CD4-positive, alpha-beta T cell treated with Interferon gamma for 1 hour (primary cell): ENCODE measurements at regions not wholly inside any gene's neighbourhood (a gene's known extent, or its start where the extent isn't known, plus 50 kb on each side); places are given as distances from the start of the nearest gene placed in this dataset.

Source experiments
- DNase-seq: peaks from one replicate; pipeline ENCODE4 v3.0.0-alpha.2; 2020

DNA sequence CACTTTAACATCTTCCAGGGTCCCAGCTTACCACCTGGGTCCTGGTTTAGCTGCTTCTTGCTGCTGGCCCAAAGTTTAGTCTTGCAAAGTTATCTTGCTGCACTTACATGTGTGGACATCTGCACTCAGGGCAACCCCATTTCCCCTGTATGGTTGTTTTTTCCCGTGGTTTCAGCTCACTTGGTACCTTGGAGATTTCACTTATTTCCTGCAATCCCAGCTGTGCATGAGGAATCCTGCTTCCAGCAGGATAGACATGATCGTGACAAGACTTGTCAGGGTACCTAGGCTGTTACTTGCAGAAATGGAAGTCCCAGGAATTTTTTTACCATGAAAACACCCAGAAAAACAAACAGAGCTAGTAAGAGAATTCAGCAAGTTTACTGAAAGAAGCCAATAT is 95.9 kb upstream of the LEP start:
- DNase-seq, result no peak

DNA sequence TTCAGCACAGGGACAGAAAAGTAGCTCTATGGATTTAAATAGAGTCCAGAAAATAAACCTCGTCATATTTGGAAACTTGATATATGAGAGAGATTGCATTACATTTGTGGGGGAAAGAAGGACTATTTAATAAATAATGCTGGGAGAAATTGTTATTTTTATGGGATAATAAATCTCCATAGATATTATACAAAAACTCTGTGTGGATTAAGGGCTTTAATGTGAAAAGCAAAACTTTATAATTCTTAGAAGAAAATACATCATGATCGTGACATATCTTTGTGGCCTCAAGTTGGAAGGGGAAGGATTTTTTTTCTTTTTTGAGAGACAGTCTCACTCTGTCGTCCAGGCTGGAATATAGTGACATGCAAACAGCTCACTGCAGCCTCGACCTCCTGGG is 95.0 kb upstream of the LEP start:
- no peak for DNase-seq

DNA sequence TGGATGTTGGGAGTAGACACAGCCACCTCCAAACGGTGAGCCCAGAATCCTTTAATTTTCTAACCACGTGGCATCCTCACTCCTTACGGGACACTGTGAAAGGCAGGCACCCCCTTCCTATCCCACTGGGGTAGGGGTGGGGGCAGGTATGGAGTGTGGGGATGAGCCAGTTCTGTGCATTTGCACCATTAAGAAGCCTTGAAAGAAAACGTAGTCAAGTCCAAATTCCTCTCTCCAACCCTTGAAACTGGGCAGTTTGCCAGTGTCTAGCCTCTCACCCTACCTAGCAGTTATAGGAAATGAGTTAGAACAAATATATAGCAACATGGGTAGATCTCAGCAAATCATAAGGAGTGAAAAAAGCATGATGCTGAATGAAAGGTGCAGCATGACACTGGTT is 92.4 kb upstream of the LEP start:
- DNase-seq, result no peak

DNA sequence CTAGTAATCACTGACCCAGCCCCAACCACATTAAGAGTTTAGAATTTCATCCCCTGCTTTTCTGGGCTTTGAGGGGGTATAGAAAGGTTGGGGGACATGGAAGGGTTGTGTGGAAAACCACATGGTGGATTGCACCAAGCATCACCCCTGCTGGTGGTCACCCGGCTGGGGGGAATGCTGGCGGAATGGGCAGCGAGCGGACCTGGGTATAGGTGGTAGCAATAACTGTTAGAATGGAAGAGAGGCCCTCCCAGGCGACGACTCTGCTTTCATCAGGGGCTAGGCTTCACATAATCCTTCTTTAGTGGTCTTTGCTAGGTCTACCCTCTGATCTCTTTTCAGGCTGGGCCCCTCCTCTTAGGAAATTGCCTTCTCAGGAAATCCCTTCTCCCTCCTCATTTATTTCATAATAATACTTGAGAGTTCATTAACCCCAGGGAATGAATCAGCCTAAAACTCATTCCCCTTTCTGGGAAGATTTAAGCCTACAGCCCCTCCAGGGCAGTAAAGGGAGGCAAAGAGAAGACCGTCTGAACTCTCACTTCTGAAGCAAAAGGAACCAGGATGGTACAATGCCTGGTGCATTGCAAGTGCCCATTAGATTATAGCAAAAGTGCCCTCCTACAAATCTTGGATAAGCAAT is 90.7 kb upstream of the LEP start:
- DNase-seq, result no peak

DNA sequence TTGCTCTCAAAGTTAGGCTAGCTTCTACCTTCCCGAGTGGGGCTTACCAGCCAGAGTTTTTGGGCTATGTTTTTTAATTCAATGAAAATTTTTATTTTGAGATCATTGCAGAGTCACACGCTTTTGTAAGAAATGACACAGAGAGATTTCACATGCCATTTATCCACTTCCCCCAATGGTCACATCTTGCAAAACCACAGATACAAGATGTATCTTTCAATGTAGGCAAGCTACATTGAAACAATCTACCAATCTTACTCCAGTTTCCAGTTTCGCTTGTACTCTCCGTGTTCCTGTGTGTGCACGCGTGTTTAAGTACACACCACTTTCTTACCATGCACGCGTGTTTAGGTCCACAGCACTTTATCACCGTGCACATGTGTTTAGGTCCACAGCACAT is 89.4 kb upstream of the LEP start:
- no peak for DNase-seq

DNA sequence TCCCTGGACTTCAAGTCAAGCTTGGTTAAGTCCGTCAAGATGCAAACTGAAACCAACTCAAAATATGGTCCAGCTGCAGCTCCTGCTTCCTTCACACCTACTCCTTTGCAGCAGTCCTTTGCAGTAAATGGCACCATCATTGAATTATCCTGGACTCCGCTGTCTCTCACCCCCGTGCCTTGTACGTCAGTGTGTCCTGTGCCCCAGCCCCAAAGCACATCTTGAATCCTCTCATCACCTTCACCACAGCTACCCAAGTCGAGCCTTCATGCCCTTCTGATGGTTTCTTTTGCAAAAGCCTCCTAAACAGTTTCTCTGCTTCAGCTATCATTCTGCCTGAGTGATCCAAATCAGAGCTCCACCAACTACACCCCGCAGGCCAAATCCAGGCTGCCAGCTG is 88.4 kb upstream of the LEP start:
- DNase-seq, result no peak

DNA sequence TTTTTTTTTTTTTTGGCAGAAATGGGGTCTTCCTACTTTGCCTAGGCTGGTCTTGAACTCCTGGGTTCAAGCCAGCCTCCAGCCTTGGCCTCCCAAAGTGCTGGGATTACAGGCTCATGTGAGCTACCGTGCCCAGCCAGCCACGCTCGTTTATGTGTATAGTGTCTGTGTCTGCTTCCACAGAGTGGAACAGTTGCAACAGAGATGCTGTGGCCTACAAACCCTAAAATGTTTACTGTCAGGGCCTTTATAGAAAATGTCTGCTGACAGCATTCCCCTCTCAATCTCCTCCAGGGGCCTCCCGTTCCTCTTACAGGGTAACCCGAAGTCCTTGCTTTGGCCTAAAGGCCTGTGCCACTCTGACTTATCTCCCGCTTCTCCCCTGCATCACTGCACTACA is 87.6 kb upstream of the LEP start:
- no peak for DNase-seq

DNA sequence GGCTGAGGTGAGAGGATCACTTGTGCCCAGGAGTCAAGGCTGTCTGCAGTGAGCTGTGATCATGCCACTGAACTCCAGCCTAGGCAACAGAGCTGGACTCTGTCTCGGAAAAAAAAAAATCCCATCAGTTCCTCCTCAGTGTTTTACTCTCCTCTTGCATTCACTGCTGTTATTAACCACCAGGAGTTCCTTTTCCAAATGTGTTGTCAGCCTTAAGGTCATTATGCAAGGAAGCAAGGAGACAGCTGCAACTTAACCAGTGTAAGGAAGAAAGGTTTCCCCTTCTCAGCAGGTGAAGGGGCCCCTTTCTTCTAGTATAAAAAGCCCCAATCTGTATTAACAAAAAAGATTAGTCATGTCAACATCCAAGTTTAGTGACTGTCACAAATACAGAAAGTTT is 86.6 kb upstream of the LEP start:
- no peak for DNase-seq

DNA sequence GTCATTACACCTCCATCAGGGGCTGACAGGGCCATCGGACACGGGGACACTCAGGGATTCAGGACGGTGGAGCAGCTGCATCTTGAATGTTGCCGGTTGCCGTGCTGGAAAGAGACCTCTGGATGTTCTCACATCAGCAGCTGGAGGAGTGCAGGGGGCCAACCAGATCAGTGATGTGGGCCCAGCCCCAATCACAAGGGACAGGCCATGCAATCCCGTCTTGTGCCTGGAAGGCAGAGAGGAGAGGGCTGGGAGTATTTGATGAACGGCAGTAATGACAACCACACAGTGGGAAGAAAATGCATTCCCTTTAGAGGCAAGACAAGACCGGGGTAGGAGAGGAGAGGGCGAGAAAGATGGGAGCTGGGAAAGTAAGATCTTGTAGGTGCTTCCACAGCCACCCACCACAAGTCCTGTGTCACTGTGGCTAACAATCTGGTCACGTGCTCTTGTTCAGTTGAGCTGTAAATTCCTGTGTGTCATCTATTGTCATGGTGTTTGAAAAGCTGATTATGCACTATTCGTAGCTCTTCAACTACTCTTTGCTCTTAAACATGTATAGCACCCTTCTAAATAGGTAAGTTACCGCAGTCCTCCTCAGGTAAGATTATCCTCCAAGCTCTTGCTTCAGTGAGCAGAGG is 85.9 kb upstream of the LEP start:
- no peak for DNase-seq

DNA sequence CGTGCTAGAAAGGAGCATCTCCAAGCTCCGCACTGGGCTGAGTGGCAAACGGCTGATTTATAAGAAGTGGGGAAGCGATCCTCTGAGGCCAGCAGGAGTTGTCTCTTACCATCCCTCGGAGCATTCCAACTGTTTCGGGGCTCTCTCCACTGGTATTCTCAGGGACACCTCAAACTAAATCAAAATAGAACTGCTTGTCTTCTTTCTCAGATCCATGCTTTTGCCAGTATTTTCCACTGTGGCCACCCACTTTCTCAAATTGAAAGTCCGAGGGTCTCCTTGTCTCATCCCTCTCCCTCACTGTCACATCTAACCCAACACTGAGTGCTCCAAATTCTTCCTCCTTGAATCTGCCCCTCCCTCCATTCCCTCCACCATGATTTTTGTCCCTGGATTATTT is 83.2 kb upstream of the LEP start:
- no peak for DNase-seq

DNA sequence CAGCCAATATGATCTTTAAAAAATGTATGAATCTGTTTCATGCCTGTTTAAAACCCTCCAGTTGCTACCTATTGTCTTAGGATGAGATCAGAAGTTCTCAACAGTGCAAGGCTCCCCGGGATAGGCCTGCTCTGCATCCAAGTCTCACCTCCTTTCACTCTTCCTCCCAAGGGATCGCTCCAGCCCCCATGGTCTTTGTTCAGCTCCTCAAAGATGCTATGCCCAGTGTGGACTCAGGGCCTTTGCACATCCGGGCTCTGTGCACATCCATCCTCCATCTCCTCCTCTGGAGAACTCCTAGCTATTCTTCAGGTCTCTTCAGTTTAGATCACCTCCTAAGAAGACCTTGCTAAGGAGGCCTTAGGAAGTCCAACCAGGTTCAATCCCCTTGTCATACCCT is 82.7 kb upstream of the LEP start:
- DNase-seq, result no peak

DNA sequence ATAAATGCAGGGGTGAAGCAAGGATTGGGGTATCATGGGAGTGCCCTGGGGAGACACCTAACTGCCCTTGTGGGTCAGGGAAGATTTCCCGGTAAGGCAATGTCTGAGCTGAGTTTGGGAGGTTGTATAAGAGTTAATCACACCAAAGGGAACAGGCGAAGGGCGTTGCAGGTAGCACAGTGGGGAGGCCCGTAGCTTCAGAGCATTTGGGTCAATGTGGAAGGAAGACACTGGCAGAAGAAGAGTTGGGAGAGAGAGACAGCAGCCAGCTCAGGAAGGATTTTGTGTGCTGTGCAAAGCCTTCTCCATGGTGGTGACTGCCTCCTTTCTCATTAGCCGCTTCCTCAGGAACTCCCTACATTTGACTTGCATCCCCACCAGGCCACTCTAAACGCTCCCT is 80.8 kb upstream of the LEP start:
- DNase-seq, result no peak

DNA sequence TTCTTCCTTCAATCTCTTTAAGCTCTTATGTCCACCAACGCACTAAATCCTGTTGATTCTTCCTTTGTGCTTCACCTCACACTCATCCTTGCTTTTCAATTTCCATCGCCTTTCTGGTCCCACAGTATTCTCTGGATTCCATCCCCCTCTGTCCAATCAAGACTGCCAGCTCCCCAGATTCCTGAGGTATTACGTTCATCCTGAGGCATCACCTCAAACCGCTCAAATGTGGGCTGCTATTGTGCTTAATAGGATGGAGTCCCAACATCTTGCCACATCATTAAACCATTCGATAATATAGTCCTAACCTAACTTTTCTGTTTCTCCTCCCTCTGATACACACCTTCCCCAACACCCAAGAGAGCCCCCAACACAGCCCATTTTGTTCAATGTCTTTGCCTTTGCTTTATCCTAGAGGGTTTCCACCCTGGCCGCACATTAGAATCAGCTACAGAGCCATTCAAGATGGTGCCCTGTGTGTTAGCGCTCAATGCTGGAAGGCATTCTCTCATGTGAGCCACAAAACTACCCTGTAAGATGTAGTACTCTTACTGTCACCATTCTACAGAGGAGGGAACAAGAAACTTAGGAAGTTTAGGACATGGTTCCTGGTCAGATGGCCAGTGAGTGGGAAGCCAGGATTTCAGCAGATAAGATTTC is 79.5 kb upstream of the LEP start:
- DNase-seq, result no peak

DNA sequence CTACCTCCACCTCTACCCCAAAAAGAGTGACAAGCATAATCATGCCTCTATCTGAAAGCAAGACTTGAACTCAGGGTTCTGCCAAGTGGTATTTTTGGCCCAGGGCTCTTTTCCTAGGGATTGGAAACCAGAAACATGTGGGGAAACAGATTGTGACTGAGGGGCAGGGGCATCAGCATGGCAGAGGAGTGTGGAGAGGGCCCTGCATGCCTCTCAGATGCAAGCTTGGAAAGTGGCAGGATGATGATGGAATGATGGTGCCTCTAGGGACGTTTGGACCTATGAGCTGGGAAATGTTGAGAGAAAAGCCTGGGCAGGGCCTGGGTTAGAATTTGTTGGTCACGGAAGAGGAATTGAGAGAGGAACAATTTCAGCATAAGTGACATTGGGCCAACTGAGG is 78.4 kb upstream of the LEP start:
- DNase-seq, result no peak

DNA sequence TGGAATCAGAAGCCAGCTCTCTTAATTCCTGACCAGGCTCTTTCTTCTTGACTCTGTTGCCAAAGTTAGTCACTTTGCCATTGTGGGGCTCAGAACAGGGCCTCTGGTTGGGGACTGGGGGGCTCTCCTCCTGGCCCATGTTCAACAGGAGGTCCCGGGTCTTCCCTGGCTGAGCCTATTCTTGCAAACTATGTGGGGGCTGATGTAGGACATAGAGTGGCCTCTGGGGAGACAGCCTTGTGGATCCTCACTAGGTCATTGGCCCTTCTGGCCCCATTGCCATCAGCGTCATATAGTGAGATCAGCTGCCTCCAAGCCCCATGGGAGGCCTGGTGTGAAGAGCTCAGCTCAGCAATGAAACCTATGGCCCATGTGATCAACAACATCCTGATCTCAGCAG is 77.6 kb upstream of the LEP start:
- DNase-seq, result no peak

DNA sequence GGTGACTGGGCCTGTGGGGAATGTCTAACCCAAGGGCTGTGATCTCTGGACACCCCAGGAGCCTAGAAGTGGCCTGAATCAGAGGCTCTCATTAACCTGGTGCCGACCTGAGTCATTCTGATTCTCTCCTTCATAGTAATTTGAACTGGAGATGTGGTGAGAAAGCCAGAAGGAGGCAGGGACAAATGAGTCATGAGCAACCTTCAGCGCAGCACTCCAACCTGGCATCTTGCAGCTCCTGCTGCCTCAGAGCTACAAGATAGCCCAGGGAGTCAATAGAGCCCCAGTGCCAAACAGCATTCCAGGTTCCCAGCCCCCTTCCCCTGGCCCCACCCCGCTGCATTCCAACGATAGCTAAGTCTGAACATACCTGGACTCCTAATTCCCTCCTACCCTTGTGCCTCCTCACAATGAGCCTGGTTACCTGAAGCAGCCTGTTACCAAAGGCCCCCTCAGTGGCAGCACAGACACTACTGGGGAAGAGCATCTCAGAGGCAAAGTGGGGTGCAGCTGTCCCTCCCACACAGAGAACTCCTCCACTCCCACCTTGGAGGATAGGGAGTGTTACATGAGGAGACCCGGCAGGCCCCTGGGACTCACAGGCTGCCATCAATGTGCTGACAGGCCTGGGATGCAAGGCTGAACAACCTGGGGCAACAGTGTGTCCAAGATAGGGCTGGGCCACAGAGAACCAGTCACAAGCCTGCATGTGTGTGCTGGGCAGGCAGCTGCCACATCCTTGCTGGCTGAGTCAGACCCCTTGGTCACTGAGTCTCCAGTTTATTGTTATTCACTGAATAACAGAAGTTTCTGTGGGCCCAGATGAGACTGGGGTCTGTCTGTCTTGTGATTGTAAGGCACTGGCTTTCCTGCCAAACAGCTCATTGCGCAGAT is 76.8 kb upstream of the LEP start:
- DNase-seq, result no peak

DNA sequence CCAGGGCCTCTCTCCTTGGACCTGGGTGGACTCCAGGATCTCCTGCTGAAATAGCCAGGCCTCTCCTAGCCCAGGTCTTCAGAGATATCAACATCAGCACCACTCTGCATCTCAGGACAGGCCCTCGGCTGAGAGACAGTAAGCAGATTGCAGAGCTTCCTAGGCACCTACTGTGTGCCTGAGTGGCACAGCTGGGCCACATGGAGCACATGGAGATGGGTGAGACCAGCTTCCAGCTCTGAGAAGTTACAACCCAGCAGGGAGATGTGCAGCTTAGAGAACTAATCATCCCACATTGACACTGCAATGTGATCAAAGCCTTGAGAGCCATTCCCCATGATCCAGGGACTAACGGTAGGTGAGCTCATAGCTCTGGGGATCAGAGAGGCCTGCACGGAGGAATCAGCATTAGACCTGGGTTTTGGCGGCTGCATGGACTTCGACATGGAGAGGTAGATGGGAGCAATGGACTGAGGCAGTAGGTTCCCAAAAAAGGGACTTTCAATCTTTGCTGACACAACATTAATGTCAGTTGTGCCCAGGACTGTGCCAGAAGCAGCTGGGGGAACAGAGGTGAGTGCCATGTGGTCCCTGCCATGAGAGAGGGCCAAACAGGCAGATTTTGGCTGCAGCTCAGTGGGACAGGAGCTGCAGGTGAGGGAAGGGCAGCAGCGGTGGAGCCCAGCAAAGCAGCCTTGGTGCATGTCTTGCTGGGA is 76.0 kb upstream of the LEP start:
- no peak for DNase-seq

DNA sequence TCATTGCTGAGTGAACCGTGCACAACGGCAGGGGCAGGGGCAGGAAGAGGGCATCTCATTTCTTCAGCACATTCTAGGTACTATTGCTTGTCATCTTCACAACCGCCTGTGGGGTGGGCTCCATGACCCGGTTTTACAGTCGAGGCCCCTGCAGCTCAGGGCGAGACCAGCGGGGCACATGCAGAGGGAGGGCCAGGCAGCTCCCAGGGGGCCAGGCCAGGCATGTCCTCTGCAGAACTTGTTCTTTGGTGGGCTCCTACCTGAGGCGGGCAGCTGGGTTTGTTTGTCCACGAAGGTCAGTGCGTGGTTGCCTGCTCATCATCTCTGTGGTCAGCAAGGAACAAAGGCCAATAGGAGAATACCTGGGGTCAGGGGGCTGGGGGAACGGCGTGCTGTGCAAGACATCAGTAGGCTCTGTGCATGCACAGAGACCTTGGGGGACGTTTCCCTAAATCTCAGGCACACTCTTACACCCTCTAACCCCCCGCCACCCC is 75.1 kb upstream of the LEP start:
- no peak for DNase-seq

DNA sequence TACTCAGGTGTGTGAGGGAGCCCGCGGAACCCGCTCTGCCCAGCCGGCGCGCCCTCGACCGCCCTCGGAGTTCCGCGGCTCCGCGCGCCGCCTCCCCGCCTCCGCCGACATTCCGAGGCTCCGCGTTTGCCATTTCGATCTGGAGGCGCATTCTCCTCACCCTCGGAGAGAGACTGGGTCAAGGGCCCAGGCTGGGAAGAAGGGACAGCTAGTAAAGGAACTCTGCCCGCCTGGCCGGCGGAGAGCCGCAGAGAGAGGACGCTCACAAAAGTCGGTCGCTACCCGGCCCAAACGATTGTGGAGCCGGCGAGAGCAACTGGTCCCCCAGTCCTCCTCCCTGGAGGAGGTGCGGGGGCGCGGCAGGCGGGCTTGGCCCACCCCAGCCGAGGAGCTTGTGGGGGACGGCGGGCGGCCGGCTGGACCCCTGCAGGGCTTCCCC is 74.5 kb upstream of the LEP start:
- DNase-seq, result no peak

DNA sequence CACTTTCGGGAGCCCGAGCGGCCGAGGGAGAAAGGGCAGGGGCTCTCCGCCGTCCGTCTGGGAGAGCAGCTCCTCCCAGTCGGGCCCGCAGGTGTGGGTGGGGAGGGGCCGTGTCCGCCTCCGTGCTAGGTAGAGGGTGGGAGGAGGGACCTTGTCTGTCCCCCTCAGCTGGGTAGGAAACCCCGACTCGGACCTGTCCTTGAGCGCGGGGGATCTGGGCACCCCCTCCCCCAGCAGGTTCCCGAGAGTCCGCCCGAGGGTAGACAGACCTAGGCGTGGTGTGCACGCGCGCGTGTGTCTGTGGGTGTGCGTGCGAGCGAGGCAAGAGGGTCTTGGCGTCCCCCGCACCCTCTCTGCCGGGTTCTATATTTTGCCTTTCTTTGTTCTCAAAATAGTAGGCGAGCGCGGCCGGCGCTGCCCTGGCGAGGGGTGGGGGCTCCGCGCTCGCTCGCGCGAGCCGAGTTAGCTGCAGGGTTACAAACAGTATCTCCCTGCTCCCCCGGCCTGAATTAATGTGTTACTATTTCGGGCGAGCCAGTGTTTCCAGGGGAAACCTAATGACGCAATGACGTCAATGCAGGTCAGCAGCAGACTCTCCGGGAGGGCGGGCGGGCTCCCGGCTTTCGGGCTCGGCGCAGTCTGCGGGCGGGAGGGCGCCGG is 73.9 kb upstream of the LEP start:
- DNase-seq, result no peak

DNA sequence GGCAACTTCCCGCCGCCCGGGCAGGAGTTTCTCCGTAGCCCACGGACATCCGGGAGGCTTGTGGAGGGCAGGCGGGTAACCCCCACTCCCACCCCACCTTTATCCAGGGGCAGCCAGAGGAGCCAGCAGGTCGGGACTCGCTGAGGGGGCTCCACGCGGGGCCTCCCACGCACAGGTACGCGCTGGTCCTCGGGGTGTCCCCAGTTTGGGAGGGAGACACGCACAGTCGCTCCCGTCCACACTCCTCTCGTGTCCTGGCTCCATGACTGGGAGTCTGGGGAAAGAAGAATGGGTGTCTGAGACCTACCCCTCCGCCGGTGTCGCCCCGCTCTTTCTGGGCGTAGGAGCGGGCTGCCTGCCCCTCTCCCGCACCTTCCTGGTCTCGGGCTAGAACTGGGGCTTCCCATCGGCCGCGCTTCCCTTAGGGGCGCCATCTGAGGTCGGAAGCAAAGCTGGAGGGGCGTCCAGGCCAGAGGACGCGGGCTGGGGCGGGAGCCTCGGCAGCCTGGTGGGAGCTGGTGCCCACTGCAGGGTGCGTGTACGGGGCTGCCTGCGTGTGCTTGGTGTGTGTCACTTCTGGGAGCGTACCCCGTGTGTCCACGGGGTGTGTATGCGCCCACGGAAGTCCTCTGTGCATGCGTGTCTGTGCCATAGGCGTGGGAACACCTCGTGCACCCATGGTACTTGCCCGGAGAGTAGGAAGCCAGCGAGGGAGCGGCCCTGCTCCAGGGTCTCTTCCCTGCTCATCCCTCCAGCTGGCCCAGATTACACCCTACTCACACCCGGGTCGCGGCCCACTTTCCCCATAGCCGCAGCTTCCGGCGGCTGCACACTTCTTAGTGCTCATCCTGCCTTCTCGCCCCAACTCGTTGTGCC is 73.0 kb upstream of the LEP start:
- no peak for DNase-seq
